ENCODE measurements at regions not wholly inside any gene's neighbourhood (a gene's known extent, or its start where the extent isn't known, plus 50 kb on each side); places are given as distances from the start of the nearest gene placed in this dataset.
"Not testable (repeated sequence)": the region's sequence is repeated elsewhere in the genome, so short reads cannot be mapped to it uniquely, and the experiment has no call there.

DNA sequence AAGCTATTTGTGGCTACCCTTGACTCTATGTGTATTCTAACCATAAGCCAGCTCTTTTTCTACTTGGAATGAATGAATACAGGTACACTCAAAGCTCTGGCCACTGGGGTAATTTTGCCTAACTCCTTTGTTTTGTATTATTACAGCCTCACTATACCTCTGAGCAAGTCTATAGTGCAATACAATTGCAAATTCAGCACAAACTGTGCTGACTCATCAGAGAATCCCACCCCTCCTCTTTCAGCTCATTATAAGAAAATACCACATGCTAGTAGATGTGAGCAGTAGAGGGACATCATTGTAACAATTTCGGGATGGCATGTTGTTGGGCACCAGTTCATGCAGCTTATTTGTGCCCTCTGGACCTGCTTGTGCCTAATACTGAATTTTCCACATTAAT, 1382.2 kb downstream of the SLITRK5 start:
- DNase-seq (ENCODE audit: low read depth), result no peak

DNA sequence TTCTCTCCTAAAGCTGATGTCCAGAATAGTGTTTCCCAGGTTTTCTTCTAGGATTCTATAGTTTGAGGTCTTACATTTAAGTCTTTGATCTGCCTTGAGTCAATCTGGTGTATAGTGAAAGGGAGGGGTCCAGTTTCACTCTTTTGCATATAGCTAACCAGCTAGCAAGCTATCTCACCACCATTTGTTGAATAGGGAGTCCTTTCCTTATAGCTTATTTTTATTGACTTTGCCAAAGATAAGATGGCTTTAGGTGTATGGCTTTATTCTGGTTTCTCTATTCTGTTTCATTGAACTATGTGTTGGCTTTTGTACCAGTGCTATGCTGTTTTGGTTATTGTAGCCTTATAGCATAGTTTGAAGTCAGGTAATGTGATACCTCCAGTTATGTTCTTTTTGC, 1386.1 kb downstream of the SLITRK5 start:
- no peak for DNase-seq (ENCODE audit: low read depth)

DNA sequence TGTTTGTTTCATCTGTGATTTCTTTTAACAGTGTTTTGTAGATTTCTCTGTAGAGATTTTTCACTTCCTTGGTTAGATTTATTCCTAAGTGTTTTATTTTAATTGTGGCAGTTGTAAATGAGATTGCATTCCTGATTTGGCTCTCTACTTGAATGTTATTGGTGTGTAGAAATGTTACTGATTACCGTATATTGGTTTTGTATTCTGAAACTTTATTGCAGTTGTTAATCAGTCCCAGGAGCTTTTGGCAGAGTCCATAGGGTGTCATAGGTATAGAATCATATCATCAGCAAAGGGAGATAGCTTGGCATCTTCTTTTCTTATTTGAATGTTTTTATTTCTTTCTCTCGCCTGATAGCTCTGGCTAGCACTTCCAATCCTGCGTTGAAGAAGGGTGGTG, 1386.7 kb downstream of the SLITRK5 start:
- no peak for DNase-seq (ENCODE audit: low read depth)

DNA sequence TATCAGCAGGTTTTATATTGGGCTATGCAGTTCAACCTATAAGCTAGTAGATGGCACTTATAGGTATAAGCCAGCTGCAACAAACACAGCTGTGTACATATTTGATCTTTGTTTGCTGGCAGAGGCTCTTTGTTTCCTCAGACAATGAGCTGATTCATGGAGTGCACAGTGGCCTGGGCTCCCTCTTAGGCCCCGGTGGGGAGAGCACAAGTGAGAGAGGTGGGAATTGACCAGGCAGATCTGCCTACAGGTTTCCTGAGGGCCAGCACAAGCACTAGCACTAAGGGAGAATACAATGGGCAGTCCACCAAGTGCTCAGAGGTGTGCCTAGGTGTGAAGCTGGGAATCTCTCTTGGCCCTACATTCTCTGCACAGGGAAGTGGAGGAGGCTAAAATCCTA, 1390.7 kb downstream of the SLITRK5 start:
- no peak for DNase-seq (ENCODE audit: low read depth)

DNA sequence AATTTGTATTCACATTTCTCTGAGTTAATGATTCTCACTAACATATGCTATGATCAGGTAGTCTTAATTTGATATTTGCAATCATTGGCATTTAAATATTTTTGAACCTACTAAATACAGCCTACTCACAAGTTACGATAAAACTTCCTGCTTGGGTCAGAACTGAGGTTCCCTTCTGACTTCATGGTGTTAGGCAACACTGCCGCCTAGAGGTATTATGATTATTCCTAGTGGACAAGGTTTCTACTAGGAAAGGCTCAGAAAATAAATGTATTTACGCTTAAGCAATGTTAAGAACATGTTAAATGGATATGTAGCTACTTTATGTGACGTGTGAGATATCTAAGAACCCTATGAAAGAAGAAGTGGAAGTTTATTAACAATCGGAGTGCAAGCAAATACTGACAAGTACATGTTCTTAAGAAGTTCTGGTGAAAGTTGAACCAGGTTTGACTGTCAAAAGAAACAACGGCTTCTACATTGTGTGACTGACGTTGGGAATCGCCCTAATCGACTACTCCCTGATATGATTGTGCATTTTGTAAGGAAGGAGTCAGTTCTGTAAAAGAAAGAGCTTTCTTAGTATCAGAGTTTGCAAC, 1395.8 kb downstream of the SLITRK5 start:
- peak; percentile 25 for DNase-seq (ENCODE audit: low read depth)

DNA sequence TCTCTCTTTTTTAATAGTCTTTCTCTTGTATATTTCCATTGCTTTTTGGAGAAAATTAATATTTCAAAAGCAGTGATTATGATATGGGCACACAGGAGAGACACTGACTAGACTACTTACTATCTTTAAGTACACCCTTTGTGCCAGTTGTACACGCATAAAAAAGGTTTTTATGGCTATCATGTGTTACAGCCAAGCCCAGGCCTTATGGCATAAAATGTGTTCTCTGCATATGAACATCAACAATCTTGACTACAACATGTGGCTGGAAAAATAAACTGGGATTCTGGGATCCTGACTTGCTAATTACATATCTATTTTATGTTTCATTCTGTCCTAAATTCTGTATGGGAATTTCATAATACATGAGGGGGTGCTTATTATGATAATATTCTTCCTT, 1401.8 kb downstream of the SLITRK5 start:
- no peak for DNase-seq (ENCODE audit: low read depth)

DNA sequence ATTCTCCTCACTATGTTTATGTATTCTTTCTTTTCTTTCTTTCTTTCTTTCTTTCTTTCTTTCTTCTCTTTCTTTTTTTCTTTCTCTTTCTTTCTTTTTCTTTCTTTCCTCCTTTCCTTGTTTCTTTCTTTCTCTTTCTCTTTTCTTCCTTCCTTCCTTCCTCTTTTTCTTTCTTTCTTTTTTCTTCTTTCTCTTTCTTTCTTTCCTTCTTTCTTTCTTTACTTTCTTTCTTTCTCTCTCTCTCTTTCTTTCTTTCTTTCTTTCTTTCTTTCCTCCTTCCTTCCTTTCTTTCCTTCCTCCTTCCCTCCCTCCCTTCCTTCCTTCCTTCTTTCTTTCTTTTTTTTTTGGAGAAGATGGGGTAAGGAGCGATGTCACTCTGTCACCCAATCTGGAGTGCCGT, 1405.5 kb downstream of the SLITRK5 start:
- no peak for DNase-seq (ENCODE audit: low read depth)

DNA sequence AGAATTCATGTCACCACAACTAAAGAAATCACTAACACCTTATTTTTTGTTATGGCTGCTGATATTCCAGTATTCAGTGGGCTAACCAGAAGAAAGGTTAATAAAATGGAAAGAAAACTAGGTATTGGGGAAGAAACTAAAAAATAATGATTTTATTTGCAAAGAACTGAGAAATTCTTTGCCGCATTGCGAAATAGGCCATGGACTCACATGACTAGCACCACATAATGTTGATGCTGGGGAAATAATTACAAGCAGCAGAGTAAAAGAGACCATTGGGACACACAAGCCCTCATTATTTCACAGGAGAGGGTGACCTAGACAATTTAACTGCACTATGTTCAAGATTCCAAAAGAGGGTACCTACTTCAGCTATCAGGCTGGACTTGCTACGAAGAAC, 1411.5 kb downstream of the SLITRK5 start:
- no peak for DNase-seq (ENCODE audit: low read depth)

DNA sequence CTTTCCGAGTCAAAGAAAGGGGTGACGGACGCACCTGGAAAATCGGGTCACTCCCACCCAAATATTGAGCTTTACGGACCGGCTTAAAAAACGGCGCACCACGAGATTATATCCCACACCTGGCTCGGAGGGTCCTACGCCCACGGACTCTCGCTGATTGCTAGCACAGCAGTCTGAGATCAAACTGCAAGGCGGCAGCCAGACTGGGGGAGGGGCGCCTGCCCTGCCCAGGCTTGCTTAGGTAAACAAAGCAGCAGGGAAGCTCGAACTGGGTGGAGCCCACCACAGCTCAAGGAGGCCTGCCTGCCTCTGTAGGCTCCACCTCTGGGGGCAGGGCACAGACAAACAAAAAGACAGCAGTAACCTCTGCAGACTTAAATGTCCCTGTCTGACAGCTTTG, 1416.9 kb downstream of the SLITRK5 start:
- DNase-seq (ENCODE audit: low read depth), result not testable (repeated sequence)

DNA sequence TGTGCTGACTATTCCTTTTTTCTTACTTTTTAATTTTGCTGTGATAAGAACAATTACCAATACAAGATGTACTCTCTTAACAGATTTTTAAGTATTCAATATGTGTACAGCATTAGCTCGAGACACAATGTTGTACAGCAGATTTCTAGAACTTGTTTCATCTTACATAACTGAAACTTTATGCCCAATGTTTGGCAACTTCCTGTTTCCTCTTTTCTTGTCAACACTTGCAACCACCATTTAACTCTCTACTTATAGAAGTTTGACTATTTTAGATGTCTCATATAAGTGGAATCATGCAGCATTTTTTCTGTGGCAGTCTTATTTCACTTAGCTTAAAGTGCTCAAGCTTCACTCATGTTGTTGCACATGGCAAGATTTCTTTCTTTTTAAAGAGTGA, 1426.8 kb downstream of the SLITRK5 start:
- DNase-seq (ENCODE audit: low read depth), result no peak

DNA sequence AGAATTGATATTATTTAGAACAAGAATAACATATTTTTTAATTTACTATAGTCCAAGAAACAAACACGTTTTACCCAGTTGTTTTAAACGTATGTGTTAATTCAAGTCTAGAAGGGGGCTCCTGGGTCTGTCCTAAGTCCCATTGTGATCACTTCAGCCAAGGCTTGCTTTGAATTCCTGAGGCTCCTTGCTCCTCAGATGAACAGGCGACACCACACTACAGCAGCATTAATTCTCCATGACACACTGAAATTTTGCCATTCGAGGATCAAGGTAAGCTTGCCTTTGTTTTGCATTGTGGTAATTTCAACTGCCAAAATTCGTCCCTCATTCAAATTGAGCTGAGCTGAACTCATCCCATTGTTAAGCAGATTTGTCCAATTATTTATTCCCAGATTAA, 1442.6 kb downstream of the SLITRK5 start:
- DNase-seq (ENCODE audit: low read depth), result no peak

DNA sequence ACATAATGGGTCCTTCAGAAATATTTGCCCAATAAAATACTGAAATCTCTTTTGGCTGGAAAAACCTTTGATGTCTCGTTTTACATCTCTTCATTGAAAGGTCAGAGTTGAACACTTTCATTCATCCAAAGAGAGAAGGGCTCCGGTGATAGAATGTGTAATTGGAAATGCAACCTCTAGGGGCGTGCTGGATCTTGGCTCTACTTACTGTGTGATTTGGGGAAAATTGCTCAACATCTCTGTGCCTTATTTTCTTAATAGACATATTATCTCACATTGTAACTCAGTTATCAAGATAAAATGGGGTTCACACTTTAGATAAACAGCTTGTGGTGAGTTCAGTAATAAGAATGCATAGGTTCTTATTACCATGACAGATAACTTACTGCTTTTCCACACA, 1444.1 kb downstream of the SLITRK5 start:
- DNase-seq (ENCODE audit: low read depth), result no peak

DNA sequence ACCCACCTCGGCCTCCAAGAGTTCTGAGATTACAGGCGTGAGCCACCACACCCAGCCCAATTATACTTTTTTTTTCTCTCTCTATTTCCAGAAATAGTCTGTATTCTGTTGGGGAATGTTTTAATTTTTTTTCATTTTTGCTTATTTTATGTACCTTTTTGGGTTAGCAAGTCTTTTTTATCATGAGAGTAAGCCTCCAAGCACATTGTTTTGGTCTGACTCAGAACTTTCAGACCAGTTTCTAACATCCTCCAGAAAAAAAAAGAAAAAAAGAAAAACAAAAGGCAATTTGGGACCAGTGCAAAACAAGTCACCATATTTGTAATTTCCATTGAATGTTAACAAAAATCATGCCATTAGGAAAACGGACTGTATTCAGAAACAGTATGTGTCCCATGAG, 1465.5 kb downstream of the SLITRK5 start:
- DNase-seq (ENCODE audit: low read depth), result no peak

DNA sequence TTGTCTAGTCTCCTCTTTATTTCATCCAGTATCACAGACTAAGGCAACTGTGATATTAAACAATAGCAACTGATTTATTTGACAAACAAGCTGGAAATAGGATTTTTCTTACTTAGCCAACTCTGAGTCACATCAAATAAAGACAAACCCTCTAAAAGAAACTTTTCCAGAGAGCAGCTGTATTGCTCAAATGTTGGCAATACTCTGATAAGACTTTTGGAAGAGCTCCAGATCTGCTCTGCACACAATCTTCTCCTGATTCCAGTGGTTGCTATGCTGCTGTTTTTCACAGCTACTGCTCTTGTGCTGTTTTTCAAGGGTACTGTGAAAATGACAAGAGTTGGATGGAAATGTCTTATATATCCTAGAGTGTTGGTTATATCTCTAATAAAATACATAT, 1479.2 kb downstream of the SLITRK5 start:
- DNase-seq (ENCODE audit: low read depth), result no peak

DNA sequence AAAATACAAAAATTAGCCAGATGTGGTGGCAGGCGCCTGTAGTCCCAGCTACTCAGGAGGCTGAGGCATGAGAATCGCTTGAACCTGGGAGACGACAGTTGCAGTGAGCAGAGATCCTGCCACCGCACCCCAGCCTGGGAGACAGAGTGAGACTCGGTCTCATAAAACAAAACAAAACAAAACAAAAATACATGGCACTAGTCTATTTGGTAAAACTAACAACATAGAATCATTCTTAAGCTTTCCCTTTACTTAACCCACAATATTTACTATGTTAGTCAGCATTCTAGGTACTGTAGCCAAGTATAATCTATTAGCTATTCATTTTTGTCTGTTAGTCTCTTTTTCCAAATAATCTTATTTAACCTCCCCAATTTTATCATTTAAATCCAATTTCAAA, 1482.8 kb downstream of the SLITRK5 start:
- no peak for DNase-seq (ENCODE audit: low read depth)

DNA sequence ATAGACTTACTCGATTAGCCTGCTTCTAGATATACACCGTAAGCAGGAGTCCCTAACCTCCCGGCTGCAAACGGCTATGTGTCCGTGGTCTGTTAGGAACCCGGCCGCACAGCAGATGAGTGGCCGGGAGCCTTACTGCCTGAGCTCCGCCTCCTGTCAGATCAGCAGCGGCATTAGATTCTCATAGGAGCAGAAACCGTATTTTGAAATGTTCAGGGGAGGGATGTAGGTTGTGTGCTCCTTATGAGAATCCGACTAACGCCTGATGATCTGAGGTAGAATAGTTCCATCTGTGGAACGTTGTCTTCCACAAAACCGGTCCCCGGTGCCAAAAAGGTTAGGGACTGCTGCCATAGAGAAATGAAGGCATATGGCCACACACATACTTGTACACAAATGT, 1491.9 kb downstream of the SLITRK5 start:
- no peak for DNase-seq (ENCODE audit: low read depth)

DNA sequence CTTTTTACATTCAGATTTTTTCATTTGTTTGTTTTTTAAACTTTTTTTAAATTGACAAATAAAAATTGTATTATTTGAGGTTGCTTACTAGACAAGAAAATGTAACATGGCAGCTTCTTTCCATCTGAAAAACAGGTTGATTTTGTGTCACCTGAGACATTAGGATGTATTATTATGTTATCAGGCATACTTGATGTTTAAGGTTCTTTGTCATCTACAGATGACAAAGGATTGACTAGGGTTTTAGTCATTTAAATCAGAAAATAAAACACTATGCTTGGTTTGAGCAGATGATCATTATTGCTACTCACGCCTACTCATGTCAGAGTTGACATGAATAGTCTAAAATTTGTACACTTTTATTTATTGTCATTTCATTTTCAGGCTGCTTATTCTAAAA, 1494.5 kb downstream of the SLITRK5 start:
- no peak for DNase-seq (ENCODE audit: low read depth)

DNA sequence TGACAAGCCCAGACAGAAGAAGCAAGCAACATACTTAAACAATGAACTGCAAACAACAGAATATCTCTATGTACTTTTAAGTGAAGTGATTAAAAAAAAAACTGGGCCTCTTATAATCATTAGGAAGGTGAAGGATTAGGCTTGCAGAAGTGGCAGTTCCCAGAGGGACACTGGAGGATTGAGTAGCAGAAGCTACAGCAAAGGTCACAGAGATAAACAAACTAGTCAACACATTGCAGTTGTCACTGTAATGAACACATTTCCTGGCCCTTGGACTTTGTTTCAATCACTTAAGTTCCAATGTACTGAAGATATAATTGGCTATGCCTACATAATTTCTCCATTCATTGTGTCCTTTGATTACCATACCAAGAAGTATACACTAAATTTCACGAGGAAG, 1498.8 kb downstream of the SLITRK5 start:
- no peak for DNase-seq (ENCODE audit: low read depth)

DNA sequence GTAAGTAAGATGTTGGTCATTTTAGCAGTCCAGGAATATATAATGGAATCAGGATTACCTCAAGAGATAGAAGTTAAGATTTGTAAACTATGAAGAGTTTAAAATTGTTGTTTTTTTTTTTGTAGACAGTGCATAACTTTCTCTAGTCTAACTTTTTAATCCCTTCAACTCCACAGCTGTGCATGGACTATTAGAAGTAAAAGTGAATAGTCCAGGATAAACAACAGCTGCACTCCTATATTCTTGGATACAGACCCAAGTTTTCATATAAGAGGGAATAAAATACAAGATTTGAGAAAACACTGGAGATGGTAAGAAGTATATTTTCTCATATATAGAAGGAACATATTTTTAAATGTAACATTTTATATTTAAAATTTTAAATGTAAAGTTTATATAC, 1509.9 kb downstream of the SLITRK5 start:
- no peak for DNase-seq (ENCODE audit: low read depth)

DNA sequence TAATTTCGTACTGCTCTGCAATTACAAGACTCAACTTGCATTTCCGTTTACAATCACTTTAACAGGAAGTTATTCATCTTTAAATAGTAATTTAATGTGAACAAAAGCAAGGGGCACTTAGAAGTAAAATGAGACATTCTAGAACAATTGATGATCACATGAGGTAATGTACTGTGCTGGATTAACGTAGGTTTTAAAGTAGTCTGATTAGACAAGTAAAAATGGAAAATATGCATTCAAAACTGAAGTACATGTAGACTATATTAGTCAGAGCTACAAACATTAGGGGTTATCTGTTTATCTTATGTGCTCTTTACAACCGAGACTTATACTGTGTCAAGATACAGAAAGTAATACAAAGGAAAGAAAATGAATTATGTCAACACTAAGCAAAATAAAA, 1528.0 kb downstream of the SLITRK5 start:
- DNase-seq (ENCODE audit: low read depth), result no peak

DNA sequence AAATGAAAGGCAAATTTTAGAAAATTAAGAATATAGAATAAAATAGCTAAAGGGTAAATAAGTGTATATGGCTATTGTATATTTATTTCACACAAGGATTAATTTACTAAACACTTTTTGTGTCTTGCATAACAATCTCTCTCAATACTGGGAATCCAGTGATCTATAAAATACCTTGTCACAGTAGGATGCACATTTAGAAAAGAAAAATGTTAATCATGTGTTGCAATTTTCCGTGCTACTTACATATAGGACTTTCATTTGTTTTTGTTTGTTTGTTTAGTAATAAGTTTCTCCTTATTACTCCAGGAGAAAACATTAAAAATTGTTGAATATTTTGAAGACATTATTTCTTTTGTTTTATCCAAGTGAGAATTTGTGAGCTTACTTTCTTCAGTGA, 1533.3 kb downstream of the SLITRK5 start:
- DNase-seq (ENCODE audit: low read depth), result no peak

DNA sequence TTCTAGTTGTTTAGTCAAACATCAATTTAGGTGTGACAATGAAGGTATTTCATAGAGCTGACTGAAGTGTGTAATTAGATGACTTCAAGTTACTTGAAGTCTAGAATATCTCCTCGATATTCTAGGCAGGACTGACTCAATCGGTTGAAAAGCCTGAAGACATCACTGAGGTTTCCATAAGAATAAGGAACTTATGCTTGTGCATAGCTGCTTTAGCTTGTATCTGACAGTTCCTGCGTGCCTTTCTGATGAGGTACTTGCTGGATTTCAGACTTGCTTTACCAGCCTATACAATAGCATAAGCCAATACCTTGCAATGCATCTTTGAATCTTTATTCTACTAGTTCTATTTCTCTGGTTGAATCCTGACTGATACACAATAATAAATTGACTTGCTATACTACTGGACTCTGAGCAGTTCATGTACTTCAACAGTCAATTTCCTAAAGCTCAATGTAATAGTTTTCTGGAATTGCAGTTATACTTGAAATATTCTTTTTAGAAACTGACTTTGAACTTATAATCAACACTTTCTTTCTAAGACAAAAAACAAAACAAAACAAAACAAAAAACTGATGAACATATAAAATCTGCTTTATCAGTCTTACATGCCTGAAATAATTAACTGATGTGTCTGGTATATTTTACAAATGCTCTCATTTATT, 1534.8 kb downstream of the SLITRK5 start:
- no peak for DNase-seq (ENCODE audit: low read depth)

DNA sequence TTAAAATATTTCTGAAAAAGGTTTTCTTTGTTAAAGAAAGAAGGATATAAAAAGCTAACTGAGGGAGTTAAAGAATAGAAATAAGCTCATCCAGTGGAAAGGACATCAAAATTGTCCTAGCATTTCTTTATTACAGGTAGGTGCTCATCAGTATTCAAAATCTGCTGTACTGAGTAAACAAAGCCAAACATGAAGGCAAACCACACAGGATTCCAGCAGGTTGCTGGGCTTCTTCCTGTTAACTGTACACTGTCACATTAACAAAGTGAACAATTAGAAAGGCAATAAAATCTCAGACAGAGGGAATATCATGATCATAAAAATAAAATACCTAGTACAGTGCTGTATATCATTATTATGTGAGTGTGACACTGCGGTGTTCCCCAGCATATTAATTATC, 1541.0 kb downstream of the SLITRK5 start:
- no peak for DNase-seq (ENCODE audit: low read depth)

DNA sequence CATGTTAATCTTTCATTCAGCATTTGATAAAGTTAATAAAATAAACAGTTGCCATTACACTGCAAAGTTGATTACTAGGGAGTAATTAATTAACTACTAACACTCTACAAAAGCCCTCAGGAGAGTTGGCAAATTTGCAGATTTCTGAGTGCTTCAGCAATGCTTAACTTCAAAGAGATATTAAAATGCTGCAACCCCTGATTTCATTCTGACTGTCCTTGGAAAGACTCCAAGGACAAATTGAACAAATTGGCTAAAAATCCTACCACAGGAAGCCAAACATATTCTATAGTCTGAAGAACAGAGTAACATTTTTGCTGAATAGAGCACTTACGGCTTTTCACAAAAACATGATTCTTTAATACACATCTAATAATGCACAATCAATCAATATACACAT, 1543.0 kb downstream of the SLITRK5 start:
- DNase-seq (ENCODE audit: low read depth), result no peak

All from CMK (cell line).